DMS53 treated with DMSO at 0.1 percent for 48 hours (cell line): ENCODE measurements at regions not wholly inside any gene's neighbourhood (a gene's known extent, or its start where the extent isn't known, plus 50 kb on each side); places are given as distances from the start of the nearest gene placed in this dataset.

Experiments
- DNase-seq: peaks from one replicate; lab custom pipeline; 2025; ENCODE audit not compliant: unreplicated experiment; lab: John Stamatoyannopoulos, UW

DNA sequence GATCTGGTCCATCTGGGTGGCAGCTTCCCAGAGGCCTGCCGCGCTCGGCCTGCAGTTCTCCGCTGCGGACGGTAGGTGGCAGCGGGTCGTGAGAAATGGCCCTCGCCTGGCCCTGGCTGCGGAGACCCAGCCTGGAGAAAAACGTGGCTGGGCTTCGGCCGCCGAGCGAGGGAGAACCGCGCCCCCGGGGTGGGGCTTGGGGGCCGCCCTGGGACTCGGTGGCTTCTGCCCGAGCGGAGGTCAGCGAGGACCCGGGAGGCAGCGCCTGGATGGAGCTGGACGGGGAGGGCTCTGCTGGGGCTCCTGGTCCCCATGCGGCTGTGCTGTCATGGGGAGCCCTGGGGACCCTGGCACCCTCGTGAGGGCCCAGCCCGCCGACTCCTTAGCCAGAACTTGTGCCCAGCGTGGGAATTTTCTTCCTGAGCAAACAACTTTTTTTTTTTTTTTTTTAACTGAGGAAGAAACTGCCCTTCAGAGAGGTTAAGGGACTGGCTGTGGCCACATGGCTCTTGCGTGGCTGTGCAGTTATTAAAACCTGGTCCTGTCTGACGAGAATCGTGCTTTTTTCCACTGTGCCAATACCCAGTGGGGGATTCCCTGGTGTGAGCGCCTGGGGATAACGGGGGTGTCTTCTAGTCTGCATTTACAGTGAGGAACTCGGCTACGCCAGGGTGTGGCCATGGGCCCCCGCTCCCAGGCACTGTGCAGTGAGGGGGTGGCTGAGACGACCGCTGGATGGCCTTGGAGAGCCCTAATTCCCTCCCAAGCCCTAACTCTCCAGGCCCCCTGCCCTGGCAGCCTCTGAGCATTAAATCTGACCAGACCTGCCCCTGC is 535.6 kb downstream of the INSC start:
- DNase-seq, result peak; percentile 92

- DNase-seq, result no peak
Measured at GRCh38 chr11:15651033-15651432, 536.3 kb downstream of the INSC start.

GRCh38 chr11:15651816-15652215 is 537.1 kb downstream of the INSC start:
- no peak for DNase-seq

DNA sequence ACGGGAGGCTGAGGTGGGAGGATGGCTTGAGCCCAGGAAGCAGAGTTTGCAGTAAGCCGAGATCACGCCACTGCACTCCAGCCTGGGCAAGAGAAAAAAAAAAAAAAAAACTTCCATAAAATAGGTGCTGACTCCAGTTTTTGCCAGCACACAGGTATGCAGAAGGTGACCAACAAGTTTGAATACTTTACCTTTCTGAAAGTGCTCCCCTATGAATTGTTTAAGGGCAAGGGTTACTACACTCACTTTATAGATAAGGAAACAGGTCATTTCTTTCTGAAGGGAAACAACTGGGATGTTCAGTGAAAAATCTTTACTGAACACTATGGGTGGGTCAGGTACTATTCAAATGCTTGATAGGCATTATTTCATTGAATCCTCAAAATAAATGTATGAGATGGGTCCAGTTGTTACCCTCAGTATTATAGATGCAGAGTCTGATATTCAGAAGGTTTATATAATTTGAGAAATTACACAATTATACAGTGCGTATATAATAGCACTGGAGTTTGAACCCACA is 538.5 kb downstream of the INSC start:
- no peak for DNase-seq

GRCh38 chr11:15654451-15654850 is 539.7 kb downstream of the INSC start:
- peak; percentile 18 for DNase-seq

- no peak for DNase-seq
Measured at GRCh38 chr11:15655552-15655951, 540.8 kb downstream of the INSC start.

GRCh38 chr11:15657264-15657663 is 542.5 kb downstream of the INSC start:
- no peak for DNase-seq

DNA sequence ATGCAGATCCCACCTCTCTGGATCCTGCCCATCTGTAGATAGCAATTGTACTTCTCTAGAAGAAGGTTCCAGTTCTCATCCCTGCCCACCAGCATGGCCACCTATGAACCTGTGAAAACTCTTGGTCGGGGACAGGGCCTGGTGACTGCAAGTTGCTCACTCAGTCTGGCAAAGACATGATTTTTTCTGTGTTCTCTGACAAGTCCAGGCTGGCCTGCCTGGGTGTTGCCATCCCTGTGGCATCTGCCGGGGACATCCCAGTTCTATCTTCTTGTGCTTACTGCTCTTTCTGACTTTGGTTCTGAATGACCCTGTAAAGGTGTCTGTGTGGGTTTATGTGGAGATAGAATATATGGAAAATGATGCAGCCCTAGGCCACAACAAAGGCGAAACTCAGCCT is 545.8 kb downstream of the INSC start:
- DNase-seq, result no peak

- peak; percentile 23 for DNase-seq
Measured at GRCh38 chr11:15662285-15662684, 547.6 kb downstream of the INSC start.

GRCh38 chr11:15663777-15664218 is 549.1 kb downstream of the INSC start:
- no peak for DNase-seq

- DNase-seq, result no peak
Measured at GRCh38 chr11:15665368-15665871, 550.7 kb downstream of the INSC start.

- DNase-seq, result no peak
Measured at GRCh38 chr11:15667127-15667725, 552.5 kb downstream of the INSC start.

DNA sequence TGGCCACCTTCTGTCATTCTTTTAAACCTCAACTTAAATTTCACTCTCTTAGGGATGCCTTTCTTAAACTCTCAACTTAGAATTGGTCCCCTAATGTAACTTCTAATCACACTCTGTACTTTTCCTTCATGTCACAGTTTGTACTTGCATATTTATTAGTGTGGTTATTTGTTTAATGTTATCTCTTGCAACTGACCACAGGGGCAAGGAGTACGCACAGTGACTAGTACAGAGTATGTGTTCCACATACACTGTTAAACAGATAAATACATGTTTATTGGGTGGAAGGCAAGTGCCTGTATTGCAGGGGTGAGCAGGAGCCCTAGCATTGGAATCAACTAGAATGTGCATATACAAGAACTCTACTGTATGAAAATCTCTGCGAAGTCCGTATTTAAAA is 554.0 kb downstream of the INSC start:
- no peak for DNase-seq

DNA sequence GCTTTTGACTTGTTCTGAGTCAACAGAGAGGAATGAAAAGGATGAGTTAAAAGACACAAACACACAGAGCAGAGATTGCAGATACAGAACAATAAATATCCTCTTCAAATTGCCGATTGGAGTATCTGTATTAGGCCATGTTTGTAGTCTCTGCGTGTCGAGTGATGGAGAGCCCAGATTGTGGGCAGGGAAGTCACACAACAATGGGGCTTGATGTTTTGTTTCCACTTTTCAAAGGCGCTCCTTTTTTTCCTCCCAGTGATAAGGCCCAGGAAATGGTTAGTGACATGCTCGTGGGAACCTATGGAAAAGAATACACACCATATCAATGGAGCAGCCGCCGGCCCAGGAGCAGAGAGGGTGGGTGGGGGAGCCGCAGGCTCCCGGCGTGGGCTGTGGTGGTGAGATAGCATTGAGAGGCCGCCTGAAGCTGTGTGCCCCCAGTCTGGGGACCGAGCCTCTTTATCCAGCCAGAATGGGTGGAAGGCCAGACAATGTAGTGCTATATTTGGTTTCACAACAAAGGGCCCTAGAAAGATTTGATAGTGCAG is 555.9 kb downstream of the INSC start:
- DNase-seq, result no peak

DNA sequence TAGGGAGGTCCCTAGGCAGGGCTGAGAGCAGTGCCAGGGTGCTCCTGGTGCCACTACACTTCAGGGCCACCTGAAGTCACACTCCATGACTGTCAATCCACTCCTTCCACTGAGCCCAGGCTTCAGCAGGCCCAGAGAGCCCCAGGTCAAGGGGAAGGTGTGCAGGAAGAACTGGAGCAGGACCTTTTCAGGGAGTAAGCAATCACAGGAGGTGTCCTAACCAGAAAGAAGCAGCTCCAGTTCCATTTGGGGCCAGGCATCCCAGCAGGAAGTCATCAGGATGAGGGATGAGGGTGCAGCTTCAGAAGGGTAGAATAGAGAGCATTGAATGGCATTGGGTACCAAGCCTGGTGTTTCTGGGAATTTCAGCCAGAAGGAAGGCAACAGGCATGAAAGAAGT is 556.5 kb downstream of the INSC start:
- DNase-seq, result no peak

- no peak for DNase-seq
Measured at GRCh38 chr11:15672825-15673224, 558.1 kb downstream of the INSC start.

DNA sequence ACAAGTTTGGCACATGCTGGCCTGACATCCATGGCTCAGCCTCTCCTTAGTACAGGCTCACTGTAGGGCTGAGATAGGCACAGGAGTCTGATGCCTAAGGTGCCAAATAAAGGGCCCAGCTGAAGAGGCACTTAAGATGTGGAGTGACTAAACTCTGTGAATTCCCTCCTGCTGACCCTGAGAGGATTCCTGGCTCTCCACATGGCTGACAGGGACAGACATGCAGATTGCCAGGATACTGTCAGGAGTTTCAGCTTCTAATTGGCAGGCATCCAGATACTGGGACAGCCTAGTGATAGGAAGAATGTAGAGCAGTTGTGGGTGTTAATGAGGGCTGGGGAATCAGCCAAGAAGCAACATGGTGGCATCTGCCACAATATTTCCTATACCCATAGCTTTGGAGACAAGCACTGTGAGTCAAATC is 558.7 kb downstream of the INSC start:
- DNase-seq, result no peak

DNA sequence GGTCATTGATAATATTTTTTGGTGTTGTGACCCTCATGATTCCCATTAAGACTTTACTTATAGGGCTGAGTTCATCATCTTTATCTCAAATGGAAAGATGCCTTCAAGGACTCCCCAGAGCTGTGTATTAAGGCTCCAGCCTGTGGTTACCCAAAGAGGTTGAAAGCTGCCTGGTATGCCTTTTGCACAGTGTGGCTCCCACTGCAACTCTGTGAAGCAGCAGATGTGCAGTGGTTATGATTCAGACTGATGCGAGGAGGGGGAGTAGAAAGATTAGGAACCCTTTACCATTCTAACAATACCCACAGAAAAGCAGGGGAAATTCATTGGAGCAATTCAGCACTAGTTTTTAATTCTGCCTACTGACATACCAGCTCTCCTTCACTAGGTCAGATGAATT is 560.0 kb downstream of the INSC start:
- DNase-seq, result no peak

DNA sequence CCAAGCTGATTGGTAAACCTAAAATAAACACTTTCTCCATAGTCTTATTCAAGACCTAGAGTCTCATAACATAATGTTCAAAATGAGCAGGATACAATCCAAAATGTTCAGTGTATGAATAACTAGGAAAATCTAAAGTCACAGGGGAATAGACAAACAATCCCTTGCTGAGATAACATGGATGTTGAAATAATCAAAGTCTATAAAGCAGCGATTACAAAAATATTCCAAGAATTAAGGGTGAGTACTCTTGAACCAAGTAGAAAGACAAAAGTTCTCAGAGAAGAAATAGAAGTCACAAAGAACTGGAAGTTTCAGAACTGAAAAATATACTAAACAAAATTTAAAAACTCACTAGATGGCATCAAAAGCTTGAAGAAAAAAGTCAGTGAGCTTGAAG is 561.0 kb downstream of the INSC start:
- no peak for DNase-seq

DNA sequence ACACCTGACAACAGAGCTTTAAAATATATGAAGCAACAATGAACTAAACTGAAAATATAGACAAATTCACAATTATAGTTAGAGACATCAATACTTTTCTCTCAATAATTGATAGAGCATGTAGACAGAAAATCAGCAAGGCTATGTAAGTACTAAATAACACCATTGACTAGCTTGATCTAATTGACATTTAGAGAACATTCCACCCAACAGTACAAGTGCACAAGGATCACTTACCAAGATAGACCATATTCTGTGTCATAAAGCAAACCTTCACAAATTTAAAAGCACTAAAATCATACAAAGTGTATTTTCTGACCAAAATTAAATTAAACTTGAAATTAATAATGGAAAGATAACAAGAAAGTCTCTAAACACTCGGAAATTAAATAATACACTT is 562.5 kb downstream of the INSC start:
- no peak for DNase-seq

GRCh38 chr11:15683528-15683927 is 568.8 kb downstream of the INSC start:
- DNase-seq, result no peak

GRCh38 chr11:15685306-15685705 is 570.6 kb downstream of the INSC start:
- DNase-seq, result no peak
